HCT116 (cell line): ENCODE measurements at regions not wholly inside any gene's neighbourhood (a gene's known extent, or its start where the extent isn't known, plus 50 kb on each side); places are given as distances from the start of the nearest gene placed in this dataset.
"Not testable (repeated sequence)": the region's sequence is repeated elsewhere in the genome, so short reads cannot be mapped to it uniquely, and the experiment has no call there.

Experiments used
- CTCF ChIP-seq, 3 experiments: fragments of 200-600 bp in 1 of 3; sonication (generic) in 1 of 3; IDR thresholded peaks in 2 of 3; conservative IDR thresholded peaks in 1 of 3; 2 replicates each; pipeline ENCODE4 v1.5.1; 2012 to 2017; ENCODE audit warnings: low read depth in 2 of 3, low read length in 2 of 3, antibody characterized with exemption in 1 of 3, borderline replicate concordance in 1 of 3, control low read depth in 1 of 3, mild to moderate bottlenecking in 1 of 3, mixed read lengths in 1 of 3, mixed run types in 1 of 3, moderate library complexity in 1 of 3; ENCODE audit not compliant: insufficient read depth in 1 of 3
- ELF1 ChIP-seq: IDR thresholded peaks from 2 replicates; pipeline ENCODE4 v1.6.1; 2012; ENCODE audit warnings: low read depth, borderline replicate concordance
- JUND ChIP-seq: IDR thresholded peaks from 2 replicates; pipeline ENCODE4 v1.6.1; 2012
- POLR2A ChIP-seq: IDR thresholded peaks from 2 replicates; pipeline ENCODE4 v1.7.0; 2011; ENCODE audit warnings: borderline replicate concordance; ENCODE audit not compliant: insufficient read depth, insufficient read length; ENCODE audit errors: extremely low read depth
- RAD21 ChIP-seq: IDR thresholded peaks from 2 replicates; pipeline ENCODE4 v1.6.1; 2012; ENCODE audit warnings: low read depth, mild to moderate bottlenecking
- ZFX ChIP-seq: fragments of 450-650 bp; IDR thresholded peaks from 2 replicates; pipeline ENCODE4 v1.6.1; 2017

- not testable (repeated sequence) for TF ChIP-seq RAD21; POLR2A; JUND; ELF1; ZFX; CTCF (IDR thresholded peaks at IDR 0.05 in 2 of 3, conservative IDR thresholded peaks at IDR 0.05 in 1 of 3; ENCODE audit: borderline replicate concordance in 1 of 3, insufficient read depth in 1 of 3, low read depth in 2 of 3, low read length in 2 of 3)
Observed at GRCh38 chr16:29342937-29343336, 63.6 kb downstream of the NPIPB11 start.
